ENCODE measurements at regions not wholly inside any gene's neighbourhood (a gene's known extent, or its start where the extent isn't known, plus 50 kb on each side); places are given as distances from the start of the nearest gene placed in this dataset.

DNA sequence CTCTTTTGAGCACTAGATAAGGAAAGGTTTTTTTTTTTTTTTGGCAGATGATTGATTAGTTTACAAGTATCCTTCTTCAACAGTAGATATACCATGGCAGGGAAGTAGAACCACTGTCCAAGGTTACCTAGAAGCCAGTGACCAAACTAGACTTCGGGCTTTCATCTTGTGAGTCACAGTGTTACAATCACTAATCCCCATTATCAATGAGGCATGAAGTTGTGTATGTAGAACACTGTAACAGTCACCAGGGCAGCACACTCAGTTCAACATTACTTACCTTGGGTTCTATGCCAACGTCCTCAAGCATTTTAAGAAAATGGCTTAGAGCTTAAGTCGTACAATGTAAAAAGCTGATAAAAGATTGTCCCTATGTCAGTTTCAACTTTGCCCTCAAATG lies 430.9 kb downstream of the ETS1 start:
- no peak for TF ChIP-seq CTCF (IDR thresholded peaks at IDR 0.05)
- TF ChIP-seq MEF2A (IDR thresholded peaks at IDR 0.05; ENCODE audit: borderline replicate concordance, low read depth): no peak
- no peak for TF ChIP-seq RXRA (IDR thresholded peaks at IDR 0.05; ENCODE audit: borderline replicate concordance, low read depth)
- TF ChIP-seq RCOR1 (IDR thresholded peaks at IDR 0.05; ENCODE audit: low read length): no peak
- TF ChIP-seq FOXM1 (IDR thresholded peaks at IDR 0.05; ENCODE audit: low read depth): no peak
- TF ChIP-seq TAF1 (IDR thresholded peaks at IDR 0.05; ENCODE audit: borderline replicate concordance, low read depth, low read length): no peak
- no peak for TF ChIP-seq JUND (IDR thresholded peaks at IDR 0.05)
- TF ChIP-seq SMC3 (IDR thresholded peaks at IDR 0.05; ENCODE audit: low read depth, low read length): no peak
- TF ChIP-seq POLR2AphosphoS5 (IDR thresholded peaks at IDR 0.05; ENCODE audit: low read depth, low read length): no peak
- TF ChIP-seq, protein P1, sequence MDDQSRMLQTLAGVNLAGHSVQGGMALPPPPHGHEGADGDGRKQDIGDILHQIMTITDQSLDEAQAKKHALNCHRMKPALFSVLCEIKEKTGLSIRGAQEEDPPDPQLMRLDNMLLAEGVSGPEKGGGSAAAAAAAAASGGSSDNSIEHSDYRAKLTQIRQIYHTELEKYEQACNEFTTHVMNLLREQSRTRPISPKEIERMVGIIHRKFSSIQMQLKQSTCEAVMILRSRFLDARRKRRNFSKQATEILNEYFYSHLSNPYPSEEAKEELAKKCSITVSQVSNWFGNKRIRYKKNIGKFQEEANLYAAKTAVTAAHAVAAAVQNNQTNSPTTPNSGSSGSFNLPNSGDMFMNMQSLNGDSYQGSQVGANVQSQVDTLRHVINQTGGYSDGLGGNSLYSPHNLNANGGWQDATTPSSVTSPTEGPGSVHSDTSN (IDR thresholded peaks at IDR 0.05): no peak
- TF ChIP-seq, protein P2, sequence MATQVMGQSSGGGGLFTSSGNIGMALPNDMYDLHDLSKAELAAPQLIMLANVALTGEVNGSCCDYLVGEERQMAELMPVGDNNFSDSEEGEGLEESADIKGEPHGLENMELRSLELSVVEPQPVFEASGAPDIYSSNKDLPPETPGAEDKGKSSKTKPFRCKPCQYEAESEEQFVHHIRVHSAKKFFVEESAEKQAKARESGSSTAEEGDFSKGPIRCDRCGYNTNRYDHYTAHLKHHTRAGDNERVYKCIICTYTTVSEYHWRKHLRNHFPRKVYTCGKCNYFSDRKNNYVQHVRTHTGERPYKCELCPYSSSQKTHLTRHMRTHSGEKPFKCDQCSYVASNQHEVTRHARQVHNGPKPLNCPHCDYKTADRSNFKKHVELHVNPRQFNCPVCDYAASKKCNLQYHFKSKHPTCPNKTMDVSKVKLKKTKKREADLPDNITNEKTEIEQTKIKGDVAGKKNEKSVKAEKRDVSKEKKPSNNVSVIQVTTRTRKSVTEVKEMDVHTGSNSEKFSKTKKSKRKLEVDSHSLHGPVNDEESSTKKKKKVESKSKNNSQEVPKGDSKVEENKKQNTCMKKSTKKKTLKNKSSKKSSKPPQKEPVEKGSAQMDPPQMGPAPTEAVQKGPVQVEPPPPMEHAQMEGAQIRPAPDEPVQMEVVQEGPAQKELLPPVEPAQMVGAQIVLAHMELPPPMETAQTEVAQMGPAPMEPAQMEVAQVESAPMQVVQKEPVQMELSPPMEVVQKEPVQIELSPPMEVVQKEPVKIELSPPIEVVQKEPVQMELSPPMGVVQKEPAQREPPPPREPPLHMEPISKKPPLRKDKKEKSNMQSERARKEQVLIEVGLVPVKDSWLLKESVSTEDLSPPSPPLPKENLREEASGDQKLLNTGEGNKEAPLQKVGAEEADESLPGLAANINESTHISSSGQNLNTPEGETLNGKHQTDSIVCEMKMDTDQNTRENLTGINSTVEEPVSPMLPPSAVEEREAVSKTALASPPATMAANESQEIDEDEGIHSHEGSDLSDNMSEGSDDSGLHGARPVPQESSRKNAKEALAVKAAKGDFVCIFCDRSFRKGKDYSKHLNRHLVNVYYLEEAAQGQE (IDR thresholded peaks at IDR 0.05; ENCODE audit: low read depth, low read length): no peak
- no peak for TF ChIP-seq GABPA (IDR thresholded peaks at IDR 0.05; ENCODE audit: low read depth)

Measured in SK-N-SH (cell line).